PC-3 (cell line): ENCODE measurements at regions not wholly inside any gene's neighbourhood (a gene's known extent, or its start where the extent isn't known, plus 50 kb on each side); places are given as distances from the start of the nearest gene placed in this dataset.

Source experiments
- CTCF ChIP-seq: fragments of 300-600 bp; sonication (generic); conservative IDR thresholded peaks from 2 replicates; pipeline ENCODE4 v1.5.1; 2017; ENCODE audit warnings: antibody characterized with exemption, low read depth, mild to moderate bottlenecking, low read length
- EZH2 ChIP-seq: fragments of 300-600 bp; sonication (generic); IDR thresholded peaks from one replicate; pipeline ENCODE4 v1.6.1; 2017; ENCODE audit warnings: antibody characterized with exemption, mild to moderate bottlenecking, low read length; ENCODE audit not compliant: unreplicated experiment
- EZH2phosphoT487 ChIP-seq: fragments of 300-600 bp; sonication (generic); IDR thresholded peaks from 2 replicates; pipeline ENCODE4 v1.6.1; 2018; ENCODE audit warnings: mild to moderate bottlenecking, antibody characterized with exemption, low read length, borderline replicate concordance

GRCh38 chr21:41666641-41667081 is 100.2 kb downstream of the RIPK4 start:
- no peak for TF ChIP-seq CTCF
- TF ChIP-seq EZH2 = no peak
- no peak for TF ChIP-seq EZH2phosphoT487
